ENCODE measurements at regions not wholly inside any gene's neighbourhood (a gene's known extent, or its start where the extent isn't known, plus 50 kb on each side); places are given as distances from the start of the nearest gene placed in this dataset.

GRCh38 chr15:98174286-98174685 is 213.8 kb downstream of the ARRDC4 start:
- TF ChIP-seq PATZ1 (CRISPR knock-in tag; IDR thresholded peaks at IDR 0.05; ENCODE audit: borderline replicate concordance): no peak
- TF ChIP-seq TSHZ2 (CRISPR knock-in tag; IDR thresholded peaks at IDR 0.05): no peak
- no peak for TF ChIP-seq CSRNP3 (CRISPR knock-in tag; IDR thresholded peaks at IDR 0.05)
- TF ChIP-seq ZFP3 (CRISPR knock-in tag; IDR thresholded peaks at IDR 0.05): no peak
- TF ChIP-seq TOX (CRISPR knock-in tag; IDR thresholded peaks at IDR 0.05; ENCODE audit: borderline replicate concordance): no peak
- no peak for TF ChIP-seq RARB (CRISPR knock-in tag; IDR thresholded peaks at IDR 0.05)
- TF ChIP-seq ARNTL (CRISPR knock-in tag; IDR thresholded peaks at IDR 0.05; ENCODE audit: borderline replicate concordance, low read depth): no peak
- no peak for TF ChIP-seq GLIS3 (CRISPR knock-in tag; IDR thresholded peaks at IDR 0.05)
- TF ChIP-seq BACH2 (CRISPR knock-in tag; IDR thresholded peaks at IDR 0.05; ENCODE audit: borderline replicate concordance): no peak
- no peak for TF ChIP-seq CREB5 (CRISPR knock-in tag; IDR thresholded peaks at IDR 0.05; ENCODE audit: low read depth)
- no peak for TF ChIP-seq ESRRG (CRISPR knock-in tag; IDR thresholded peaks at IDR 0.05)
- TF ChIP-seq CSDC2 (CRISPR knock-in tag; IDR thresholded peaks at IDR 0.05): no peak
- TF ChIP-seq POU6F1 (CRISPR knock-in tag; IDR thresholded peaks at IDR 0.05; ENCODE audit: borderline replicate concordance, low read depth): no peak
- TF ChIP-seq ISL1 (CRISPR knock-in tag; IDR thresholded peaks at IDR 0.05): no peak
